ENCODE measurements at regions not wholly inside any gene's neighbourhood (a gene's known extent, or its start where the extent isn't known, plus 50 kb on each side); places are given as distances from the start of the nearest gene placed in this dataset.
"Not testable (repeated sequence)": the region's sequence is repeated elsewhere in the genome, so short reads cannot be mapped to it uniquely, and the experiment has no call there.

GRCh38 chr4:28444886-28445496 is 1584.3 kb downstream of the STIM2 start:
- peak; percentile 55 for DNase-seq (ENCODE audit: low read depth)
- no peak overlapping the region for H3K4me3 ChIP-seq (ENCODE audit: low read length)
- no peak for TF ChIP-seq CTCF (IDR thresholded peaks at IDR 0.05; ENCODE audit: insufficient read depth, low read depth, low read length, missing control alignments)

- no peak overlapping the region for H3K4me3 ChIP-seq (ENCODE audit: low read length)
- TF ChIP-seq CTCF (IDR thresholded peaks at IDR 0.05; ENCODE audit: insufficient read depth, low read depth, low read length, missing control alignments): no peak
- DNase-seq (ENCODE audit: low read depth): no peak
These were observed 1588.4 kb downstream of the STIM2 start for GRCh38 chr4:28449085-28449484.

- no peak overlapping the region for H3K4me3 ChIP-seq (ENCODE audit: low read length)
- TF ChIP-seq CTCF (IDR thresholded peaks at IDR 0.05; ENCODE audit: insufficient read depth, low read depth, low read length, missing control alignments): no peak
- no peak for DNase-seq (ENCODE audit: low read depth)
These were observed 1590.7 kb downstream of the STIM2 start for GRCh38 chr4:28451346-28451745.

GRCh38 chr4:28462766-28463700 is 1602.4 kb downstream of the STIM2 start:
- TF ChIP-seq CTCF (IDR thresholded peaks at IDR 0.05; ENCODE audit: insufficient read depth, low read depth, low read length, missing control alignments): peak; percentile 30
- no peak overlapping the region for H3K4me3 ChIP-seq (ENCODE audit: low read length)
- DNase-seq (ENCODE audit: low read depth): no peak

GRCh38 chr4:28464823-28465222 is 1604.2 kb downstream of the STIM2 start:
- H3K4me3 ChIP-seq (ENCODE audit: low read length): no peak overlapping the region
- no peak for DNase-seq (ENCODE audit: low read depth)
- no peak for TF ChIP-seq CTCF (IDR thresholded peaks at IDR 0.05; ENCODE audit: insufficient read depth, low read depth, low read length, missing control alignments)

- not testable (repeated sequence) for DNase-seq (ENCODE audit: low read depth); H3K4me3 ChIP-seq (ENCODE audit: low read length)
These were observed 1606.2 kb downstream of the STIM2 start for GRCh38 chr4:28466886-28467285.

- no peak overlapping the region for H3K4me3 ChIP-seq (ENCODE audit: low read length)
- TF ChIP-seq CTCF (IDR thresholded peaks at IDR 0.05; ENCODE audit: insufficient read depth, low read depth, low read length, missing control alignments): no peak
- no peak for DNase-seq (ENCODE audit: low read depth)
These were observed 1608.7 kb downstream of the STIM2 start for GRCh38 chr4:28469387-28469786.
